IMR-90 (cell line): ENCODE measurements at regions not wholly inside any gene's neighbourhood (a gene's known extent, or its start where the extent isn't known, plus 50 kb on each side); places are given as distances from the start of the nearest gene placed in this dataset.

Source experiments
- ATAC-seq: fragments of 200-7000 bp; cut with Tn5 transposase; 2 replicates; pipeline ENCODE4 v1.9.1; 2020; ENCODE audit warnings: low read depth, mild to moderate bottlenecking, moderate library complexity
- BruUV-seq: library from RNA; stranded (reverse); fragments of 400-500 nt; replicated peaks from 2 replicates; lab custom pipeline; 2021; lab: Mats Ljungman, UMichigan
- CTCF ChIA-PET: fragments of 300-600 bp; formaldehyde crosslinking; extraction: SDS; loops from one replicate; lab custom pipeline; 2021; ENCODE audit warnings: antibody characterized with exemption; lab: Yijun Ruan, JAX
- POLR2A ChIA-PET: fragments of 300-600 bp; sonication (Branson Sonifier 250); formaldehyde crosslinking; loops from one replicate; lab custom pipeline; 2022; ENCODE audit warnings: antibody characterized with exemption; ENCODE audit not compliant: unreplicated experiment; lab: Charles Lee
- DNase-seq: peaks from one replicate; pipeline ENCODE4 v3.0.0; 2013
- H2AFZ ChIP-seq: replicated peaks from 2 replicates; pipeline ENCODE3; 2013; ENCODE audit warnings: low read length, mild to moderate bottlenecking; ENCODE audit not compliant: poor library complexity
- H2AK5ac ChIP-seq: 2 replicates; pipeline ENCODE4 v1.6.1; 2013; ENCODE audit warnings: low read depth, low read length, inconsistent platforms
- H2AK9ac ChIP-seq: replicated peaks from 2 replicates; pipeline ENCODE3; 2013; ENCODE audit warnings: mild to moderate bottlenecking, low read depth, low read length, moderate library complexity; ENCODE audit not compliant: poor library complexity
- H2BK120ac ChIP-seq: 2 replicates; pipeline ENCODE4 v1.6.1; 2013; ENCODE audit warnings: low read depth, low read length, inconsistent platforms
- H2BK15ac ChIP-seq: 3 replicates; pipeline ENCODE4 v1.6.1; 2013; ENCODE audit warnings: low read depth, low read length, inconsistent platforms
- H2BK20ac ChIP-seq: 2 replicates; pipeline ENCODE4 v1.6.1; 2013; ENCODE audit warnings: low read depth, mild to moderate bottlenecking, inconsistent platforms, low read length, moderate library complexity
- H2BK5ac ChIP-seq: 2 replicates; pipeline ENCODE4 v1.6.1; 2013; ENCODE audit warnings: mild to moderate bottlenecking, low read depth, low read length, inconsistent platforms; ENCODE audit not compliant: poor library complexity, severe bottlenecking
- H3K14ac ChIP-seq: replicated peaks from 2 replicates; pipeline ENCODE4 v1.6.1; 2013; ENCODE audit warnings: low read depth, low read length, inconsistent platforms
- H3K18ac ChIP-seq: 2 replicates; pipeline ENCODE4 v1.6.1; 2013; ENCODE audit warnings: low read depth, low read length, control low read depth
- H3K23ac ChIP-seq: 2 replicates; pipeline ENCODE4 v1.6.1; 2013; ENCODE audit warnings: low read depth, low read length, inconsistent platforms
- H3K27ac ChIP-seq: 2 replicates; pipeline ENCODE4 v1.5.1; 2013; ENCODE audit warnings: mild to moderate bottlenecking, control low read depth, low read length; ENCODE audit not compliant: insufficient read depth
- H3K27me3 ChIP-seq: 2 replicates; pipeline ENCODE4 v1.6.1; 2013; ENCODE audit warnings: low read length; ENCODE audit not compliant: control insufficient read depth, insufficient read depth
- H3K36me3 ChIP-seq: 2 replicates; pipeline ENCODE4 v1.6.1; 2013; ENCODE audit warnings: low read length, mixed read lengths; ENCODE audit not compliant: control insufficient read depth, insufficient read depth
- H3K4ac ChIP-seq: 2 replicates; pipeline ENCODE4 v1.6.1; 2013; ENCODE audit warnings: low read depth, low read length, inconsistent platforms
- H3K4me1 ChIP-seq: 2 replicates; pipeline ENCODE4 v1.6.1; 2013; ENCODE audit warnings: low read length, mixed read lengths; ENCODE audit not compliant: control insufficient read depth, insufficient read depth
- H3K4me2 ChIP-seq: 2 replicates; pipeline ENCODE4 v1.6.1; 2013; ENCODE audit warnings: low read depth, mild to moderate bottlenecking, control low read depth, low read length, moderate library complexity
- H3K4me3 ChIP-seq: 2 replicates; pipeline ENCODE4 v1.5.1; 2013; ENCODE audit warnings: low read depth, mild to moderate bottlenecking, control low read depth, low read length, moderate library complexity; ENCODE audit not compliant: insufficient read depth
- H3K56ac ChIP-seq: 2 replicates; pipeline ENCODE4 v1.6.1; 2013; ENCODE audit warnings: low read length, inconsistent platforms; ENCODE audit not compliant: insufficient read depth; ENCODE audit errors: extremely low read depth
- H3K79me1 ChIP-seq, 2 experiments: 2 replicates each; pipeline ENCODE4 v1.6.1; 2013; ENCODE audit warnings: low read length in 2 of 2, inconsistent platforms in 1 of 2, low read depth in 1 of 2
- H3K9ac ChIP-seq: 2 replicates; pipeline ENCODE4 v1.6.1; 2013; ENCODE audit warnings: low read depth, low read length, control low read depth
- H3K9me1 ChIP-seq: 2 replicates; pipeline ENCODE4 v1.6.1; 2013; ENCODE audit warnings: low read length, inconsistent platforms; ENCODE audit not compliant: insufficient read depth
- H3K9me3 ChIP-seq: 2 replicates; pipeline ENCODE4 v1.6.1; 2013; ENCODE audit warnings: low read length; ENCODE audit not compliant: control insufficient read depth, insufficient read depth
- H4K20me1 ChIP-seq: 2 replicates; pipeline ENCODE4 v1.6.1; 2013; ENCODE audit warnings: low read length, inconsistent platforms; ENCODE audit not compliant: insufficient read depth
- H4K5ac ChIP-seq: 2 replicates; pipeline ENCODE4 v1.6.1; 2013; ENCODE audit warnings: mild to moderate bottlenecking, low read depth, low read length, control low read depth
- H4K8ac ChIP-seq, 2 experiments: 2 replicates each; pipeline ENCODE4 v1.6.1; 2013; ENCODE audit warnings: low read depth in 2 of 2, low read length in 2 of 2, control low read depth in 1 of 2, inconsistent platforms in 1 of 2
- H4K91ac ChIP-seq: 2 replicates; pipeline ENCODE4 v1.6.1; 2013; ENCODE audit warnings: low read depth, low read length, inconsistent platforms; ENCODE audit not compliant: insufficient read depth
- CEBPB ChIP-seq: IDR thresholded peaks from 2 replicates; pipeline ENCODE4 v1.6.1; 2012; ENCODE audit warnings: low read depth, low read length, improper control_type of control experiment
- FOS ChIP-seq: fragments of 150-350 bp; IDR thresholded peaks from 2 replicates; pipeline ENCODE4 v1.6.1; 2016; ENCODE audit warnings: low read depth, low read length
- WGBS, 2 experiments: methylation state at CpG; one replicate each; pipeline versions ENCODE4 v1.1.5 to v1.1.7; 2013; ENCODE audit warnings: missing lambda C conversion rate in 2 of 2; ENCODE audit not compliant: insufficient read length in 1 of 2; ENCODE audit errors: extremely low coverage in 2 of 2; 5-methylcytosine and 5-hydroxymethylcytosine counted together
- dilution Hi-C: fragments of 300-500 bp; cut with HindIII; formaldehyde crosslinking; loops from one replicate; pipeline ENCODE4 v1.14.3; 2018; ENCODE audit warnings: low sequenced_read_pairs; ENCODE audit not compliant: unreplicated experiment
- in situ Hi-C: fragments of 300-500 bp; cut with MboI; formaldehyde crosslinking; loops from 3 replicates; pipeline ENCODE4 v1.14.3; 2019; ENCODE audit warnings: low sequenced_read_pairs, inconsistent platforms, mixed read lengths
- intact Hi-C: fragments of 100-400 bp; cut with micrococcal nuclease; formaldehyde crosslinking; loops from 2 replicates; pipeline ENCODE4 v1.10.0; 2022
- TF ChIP-seq, protein P1 (sequence below): fragments of 150-350 bp; IDR thresholded peaks from 2 replicates; pipeline ENCODE4 v1.6.1; 2016; ENCODE audit warnings: low read depth, mild to moderate bottlenecking, low read length, moderate library complexity, borderline replicate concordance
- TF ChIP-seq, protein P2 (sequence below): conservative IDR thresholded peaks from 2 replicates; pipeline ENCODE4 v1.5.1; 2012; ENCODE audit warnings: mild to moderate bottlenecking, low read depth, low read length, improper control_type of control experiment

DNA sequence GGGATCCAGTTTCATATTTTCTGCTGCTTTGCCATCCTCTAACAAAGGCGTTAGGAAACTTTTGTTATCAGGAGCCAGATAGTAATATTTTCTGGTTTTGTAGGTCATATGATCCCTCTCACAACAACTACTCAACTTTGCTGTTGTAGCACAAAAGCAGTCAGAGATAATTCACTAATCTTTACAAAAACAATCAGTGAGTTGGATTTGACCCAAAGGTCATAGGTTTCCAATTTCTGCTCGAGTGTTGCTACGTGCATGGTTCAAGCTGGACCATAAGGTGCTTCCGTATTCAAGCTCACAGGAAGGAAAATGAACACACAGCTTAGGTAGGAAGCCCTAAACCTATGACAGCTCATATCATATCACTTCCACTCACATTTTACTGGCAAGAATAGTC lies 92.4 kb upstream of the SFMBT2 start:
- dilution Hi-C loops, result no loop called here
- Histone ChIP-seq H3K27me3 (no peaks in the 10 kb centered on the region), H2AK5ac (no peak overlapping the region), H3K9me3 (no peaks in the 10 kb centered on the region; the same call in 1 of the 2 replicates), H3K18ac (no peak overlapping the region), H4K91ac (no peak overlapping the region), H3K23ac (no peak overlapping the region), H3K4me3 (no peak overlapping the region), H2BK20ac (no peak overlapping the region), H3K4me1 (no peaks in the 10 kb centered on the region), H3K14ac (no peak overlapping the region), H3K9me1 (no peaks in the 10 kb centered on the region), H4K8ac (no peak overlapping the region), H3K4me2 (no peak overlapping the region), H2BK15ac (no peak overlapping the region), H3K9ac (no peak overlapping the region), H2AFZ (no peak overlapping the region), H3K56ac (no peak overlapping the region), H3K36me3 (no peaks in the 10 kb centered on the region), H2BK120ac (no peak overlapping the region), H2BK5ac (no peak overlapping the region), H4K5ac (no peak overlapping the region), H4K20me1 (no peaks in the 10 kb centered on the region), H2AK9ac (no peak overlapping the region), H3K27ac (no peak overlapping the region), H3K4ac (no peak overlapping the region), H3K79me1 (no peaks in the 10 kb centered on the region)
- ATAC-seq (no peak), DNase-seq (no peak)
- intact Hi-C loops, result no loop called here
- TF ChIP-seq FOS, result no peak
- TF ChIP-seq, protein P1, sequence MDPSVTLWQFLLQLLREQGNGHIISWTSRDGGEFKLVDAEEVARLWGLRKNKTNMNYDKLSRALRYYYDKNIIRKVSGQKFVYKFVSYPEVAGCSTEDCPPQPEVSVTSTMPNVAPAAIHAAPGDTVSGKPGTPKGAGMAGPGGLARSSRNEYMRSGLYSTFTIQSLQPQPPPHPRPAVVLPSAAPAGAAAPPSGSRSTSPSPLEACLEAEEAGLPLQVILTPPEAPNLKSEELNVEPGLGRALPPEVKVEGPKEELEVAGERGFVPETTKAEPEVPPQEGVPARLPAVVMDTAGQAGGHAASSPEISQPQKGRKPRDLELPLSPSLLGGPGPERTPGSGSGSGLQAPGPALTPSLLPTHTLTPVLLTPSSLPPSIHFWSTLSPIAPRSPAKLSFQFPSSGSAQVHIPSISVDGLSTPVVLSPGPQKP, result no peak
- TF ChIP-seq, protein P2, sequence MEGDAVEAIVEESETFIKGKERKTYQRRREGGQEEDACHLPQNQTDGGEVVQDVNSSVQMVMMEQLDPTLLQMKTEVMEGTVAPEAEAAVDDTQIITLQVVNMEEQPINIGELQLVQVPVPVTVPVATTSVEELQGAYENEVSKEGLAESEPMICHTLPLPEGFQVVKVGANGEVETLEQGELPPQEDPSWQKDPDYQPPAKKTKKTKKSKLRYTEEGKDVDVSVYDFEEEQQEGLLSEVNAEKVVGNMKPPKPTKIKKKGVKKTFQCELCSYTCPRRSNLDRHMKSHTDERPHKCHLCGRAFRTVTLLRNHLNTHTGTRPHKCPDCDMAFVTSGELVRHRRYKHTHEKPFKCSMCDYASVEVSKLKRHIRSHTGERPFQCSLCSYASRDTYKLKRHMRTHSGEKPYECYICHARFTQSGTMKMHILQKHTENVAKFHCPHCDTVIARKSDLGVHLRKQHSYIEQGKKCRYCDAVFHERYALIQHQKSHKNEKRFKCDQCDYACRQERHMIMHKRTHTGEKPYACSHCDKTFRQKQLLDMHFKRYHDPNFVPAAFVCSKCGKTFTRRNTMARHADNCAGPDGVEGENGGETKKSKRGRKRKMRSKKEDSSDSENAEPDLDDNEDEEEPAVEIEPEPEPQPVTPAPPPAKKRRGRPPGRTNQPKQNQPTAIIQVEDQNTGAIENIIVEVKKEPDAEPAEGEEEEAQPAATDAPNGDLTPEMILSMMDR, result no peak
- no peak for TF ChIP-seq CEBPB
- no CpG with 5 or more reads among the region's 4 CpGs for WGBS, 2 experiments
- BruUV-seq, result no TSS peak
- ChIA-PET CTCF (no interaction called here), POLR2A (no interaction called here)
- in situ Hi-C loops, result no loop called here
